Skin of body (tissue), 1 donor: ENCODE measurements at regions not wholly inside any gene's neighbourhood (a gene's known extent, or its start where the extent isn't known, plus 50 kb on each side); places are given as distances from the start of the nearest gene placed in this dataset.
A peak's percentile ranks its signal among the peaks of the same experiment; 100 is the strongest.

Experiments
- DNase-seq: peaks from one replicate; lab custom pipeline; 2025; lab: John Stamatoyannopoulos, UW

GRCh38 chr18:61157451-61157850, 175.8 kb upstream of the CDH20 start:
- DNase-seq, result no peak

GRCh38 chr18:61159246-61159645, 174.0 kb upstream of the CDH20 start:
- DNase-seq, result no peak

GRCh38 chr18:61164321-61164720, 168.9 kb upstream of the CDH20 start:
- DNase-seq, result no peak

DNA sequence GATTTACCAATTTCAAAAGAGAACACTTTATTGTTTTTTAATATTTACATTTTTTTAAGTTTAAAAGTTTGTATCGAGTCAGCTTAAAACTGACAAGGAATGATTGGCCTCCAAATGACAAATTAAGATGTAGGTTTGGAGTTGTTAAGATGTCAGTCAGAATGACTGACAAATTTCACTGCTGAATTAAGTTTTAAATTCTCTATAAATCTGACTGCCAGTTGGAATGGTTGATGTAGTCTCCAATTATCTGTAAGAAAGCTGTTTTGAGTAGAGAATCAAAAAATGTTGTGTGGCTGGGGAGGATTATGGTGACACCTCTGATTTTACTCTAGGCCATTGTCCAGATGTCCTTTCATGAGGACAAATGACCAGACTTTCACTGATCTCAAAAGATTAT, 165.3 kb upstream of the CDH20 start:
- DNase-seq, result no peak

DNA sequence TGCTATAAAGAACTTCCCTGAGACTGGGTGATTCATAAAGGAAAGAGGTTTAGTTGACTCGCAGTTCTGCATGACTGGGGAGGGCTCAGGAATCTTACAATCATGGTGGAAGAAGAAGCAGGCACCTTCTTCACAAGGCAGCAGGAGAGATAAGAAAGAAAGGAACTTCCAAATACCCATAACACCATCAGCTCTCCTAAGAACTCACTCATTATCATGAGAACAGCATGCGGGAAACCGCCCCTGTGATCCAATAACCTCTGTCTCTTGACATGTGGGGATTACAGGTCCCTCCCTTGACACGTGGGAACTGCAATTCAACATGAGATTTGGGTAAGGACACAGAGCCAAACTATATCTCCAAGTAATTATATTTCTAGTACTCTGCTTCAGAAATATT, 163.8 kb upstream of the CDH20 start:
- DNase-seq, result no peak

GRCh38 chr18:61172624-61173023, 160.6 kb upstream of the CDH20 start:
- no peak for DNase-seq

GRCh38 chr18:61173554-61173953, 159.7 kb upstream of the CDH20 start:
- DNase-seq, result no peak

GRCh38 chr18:61183798-61184197, 149.4 kb upstream of the CDH20 start:
- no peak for DNase-seq

GRCh38 chr18:61187971-61188370, 145.3 kb upstream of the CDH20 start:
- DNase-seq, result no peak

GRCh38 chr18:61189376-61189775, 143.9 kb upstream of the CDH20 start:
- no peak for DNase-seq

GRCh38 chr18:61194726-61195125, 138.5 kb upstream of the CDH20 start:
- no peak for DNase-seq

GRCh38 chr18:61196750-61197149, 136.5 kb upstream of the CDH20 start:
- DNase-seq, result peak; percentile 68

DNA sequence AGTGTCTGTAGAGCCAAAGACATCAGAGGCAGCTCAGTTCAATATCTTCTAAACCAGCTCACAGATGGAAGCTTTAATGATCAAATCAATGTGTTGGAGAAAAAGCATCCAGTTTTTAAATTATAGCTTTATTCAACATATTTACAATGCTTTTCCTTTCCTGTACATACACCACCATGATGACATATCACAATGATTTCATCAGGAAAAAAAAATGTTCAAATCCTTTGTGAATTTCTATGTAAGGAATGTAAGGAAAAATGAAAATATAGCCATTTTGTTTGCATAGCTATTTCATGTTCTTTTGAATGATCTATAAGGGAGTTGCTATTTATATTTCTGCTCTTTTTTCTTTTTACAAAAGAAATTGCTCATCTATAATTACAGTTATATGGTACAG, 134.7 kb upstream of the CDH20 start:
- DNase-seq, result peak; percentile 49

DNA sequence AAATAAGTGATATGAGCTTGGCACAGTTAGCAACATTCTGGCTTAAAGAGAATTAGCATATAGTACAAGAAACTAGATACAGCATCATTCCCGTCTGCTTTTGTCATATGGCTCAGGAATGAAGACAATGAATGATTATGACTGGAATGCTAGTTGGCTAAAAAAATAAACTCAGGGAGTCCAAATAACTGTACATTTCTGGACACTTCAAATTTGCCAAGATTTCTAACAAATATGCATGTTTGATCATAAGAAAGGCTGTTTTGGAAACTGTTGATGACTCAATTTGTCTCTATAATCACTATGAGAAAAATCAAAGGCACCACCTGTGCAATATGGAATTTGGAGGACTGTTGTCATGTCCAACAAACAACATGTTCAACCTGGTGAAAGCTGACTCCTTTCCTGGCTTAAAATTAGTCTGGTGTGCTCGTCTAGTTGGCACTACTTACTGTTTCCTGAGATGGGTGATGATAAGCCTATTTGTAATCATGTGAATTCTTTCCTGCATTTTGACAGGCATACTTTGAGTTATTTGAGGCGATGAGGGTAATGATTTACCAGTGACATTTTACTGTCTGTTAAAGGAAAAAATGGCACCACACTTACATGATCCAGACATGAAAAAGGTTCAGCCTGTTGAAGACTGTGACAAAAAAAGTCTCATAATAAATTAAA, 133.9 kb upstream of the CDH20 start:
- peak; percentile 68 for DNase-seq

DNA sequence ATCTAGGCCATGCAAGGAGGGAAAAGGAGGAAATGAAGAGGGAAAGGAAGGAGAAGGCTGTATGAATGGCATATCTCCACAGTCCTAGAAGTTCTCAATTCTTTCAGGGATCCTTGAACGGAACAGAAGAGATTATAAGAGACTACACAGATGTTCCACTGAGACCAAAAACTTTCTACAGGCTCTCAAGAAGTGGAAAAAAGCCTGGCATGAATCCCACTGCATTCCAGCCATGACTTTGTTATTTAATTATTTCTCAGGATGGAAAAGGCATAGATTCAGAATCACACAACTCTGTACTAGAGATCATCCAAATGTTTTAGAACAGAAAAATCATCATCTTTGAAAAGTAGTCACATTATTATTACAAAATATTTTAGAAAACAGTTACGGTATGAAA, 131.7 kb upstream of the CDH20 start:
- no peak for DNase-seq

GRCh38 chr18:61203151-61203550, 130.1 kb upstream of the CDH20 start:
- DNase-seq, result no peak

- DNase-seq, result peak; percentile 74
These were observed 123.4 kb upstream of the CDH20 start for GRCh38 chr18:61209801-61210200.

GRCh38 chr18:61216051-61216450, 117.2 kb upstream of the CDH20 start:
- DNase-seq, result no peak

DNA sequence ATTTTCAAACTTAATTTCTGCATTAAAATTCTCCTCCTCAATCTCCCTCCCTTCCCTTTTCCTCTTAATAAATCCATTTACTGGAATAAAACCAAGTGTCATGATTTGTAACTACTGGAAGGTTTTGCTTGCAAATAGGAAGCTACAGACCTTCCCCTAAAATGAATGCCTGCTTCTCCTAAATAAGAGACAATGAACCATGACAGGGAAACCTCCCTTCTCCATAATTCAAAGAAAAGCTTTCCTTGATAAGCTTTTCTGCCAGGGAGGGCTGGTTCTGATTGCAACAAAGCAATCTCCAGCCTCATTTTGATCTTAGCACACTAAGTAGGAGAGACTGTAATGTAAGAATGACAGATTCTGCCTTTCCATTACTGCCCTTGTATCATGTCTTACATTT, 111.0 kb upstream of the CDH20 start:
- DNase-seq, result no peak

- DNase-seq, result no peak
These were observed 107.9 kb upstream of the CDH20 start for GRCh38 chr18:61225336-61225735.

DNA sequence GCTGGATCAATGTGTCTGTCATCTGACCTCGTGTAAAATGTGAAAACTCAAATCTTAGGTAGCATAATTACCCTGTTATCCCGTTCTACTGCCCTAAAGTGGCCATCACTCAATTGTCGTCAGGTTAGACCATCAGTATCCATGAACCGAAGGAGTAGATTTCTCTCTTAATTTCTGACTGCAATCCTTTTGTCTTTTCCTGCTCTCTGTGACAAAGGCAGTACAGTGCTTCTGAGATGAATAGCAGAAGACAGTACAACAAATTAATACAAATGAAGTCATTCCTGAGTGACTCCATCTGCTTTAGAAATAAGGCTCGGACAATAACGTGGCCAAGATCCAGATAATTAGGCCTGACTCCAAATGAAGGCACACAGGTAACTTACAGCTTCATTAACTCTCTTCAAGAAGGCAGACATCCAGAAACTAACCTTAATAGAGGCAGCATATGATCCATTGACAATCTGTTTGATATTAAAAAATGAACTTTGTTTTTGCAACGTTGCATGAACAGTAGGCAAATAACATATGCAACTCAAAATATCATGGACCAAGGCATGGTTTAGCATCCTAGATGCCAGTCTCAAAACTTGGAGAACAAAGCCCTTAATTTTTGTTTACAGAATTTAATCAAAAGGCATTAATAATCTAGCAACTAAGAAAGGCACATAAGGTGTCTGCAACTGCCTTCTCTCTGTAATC, 96.7 kb upstream of the CDH20 start:
- no peak for DNase-seq

DNA sequence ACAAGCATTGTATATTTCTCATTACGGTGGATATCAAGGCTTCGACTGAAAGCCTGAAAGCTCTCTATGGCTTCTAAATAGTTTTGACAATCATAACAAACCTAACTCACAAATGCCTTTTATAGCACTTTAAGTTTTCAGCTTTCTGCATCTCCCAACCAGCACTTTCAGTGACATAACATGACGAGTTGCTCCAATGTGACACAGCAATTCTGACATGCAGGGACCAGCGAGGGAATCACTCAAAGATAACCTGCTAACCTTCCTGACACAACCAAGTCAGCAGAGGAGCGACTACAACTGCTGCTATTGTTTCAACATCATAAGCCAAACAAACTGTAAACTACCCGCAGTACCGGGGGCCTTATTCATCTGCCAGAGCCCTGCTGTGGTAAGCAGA, 95.7 kb upstream of the CDH20 start:
- no peak for DNase-seq

DNA sequence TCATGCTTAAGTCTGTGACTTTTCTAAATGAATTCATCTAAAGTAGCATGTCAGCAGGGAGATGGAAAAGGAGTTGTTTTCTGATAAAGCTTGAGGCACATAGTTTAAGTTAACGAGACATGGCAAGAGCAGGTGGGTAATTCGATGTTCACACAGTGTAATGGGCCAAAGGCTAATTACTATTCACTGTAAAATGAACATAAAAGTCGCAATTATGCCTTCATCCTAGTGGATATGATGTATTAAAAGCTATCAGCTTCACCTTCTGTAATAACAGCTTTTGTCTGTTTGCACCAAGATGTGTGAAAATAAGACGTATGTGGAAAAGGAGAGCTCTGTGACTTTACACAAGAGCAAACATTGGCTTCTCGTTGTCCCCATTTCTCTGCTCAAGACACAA, 94.2 kb upstream of the CDH20 start:
- DNase-seq, result no peak
